ENCODE measurements at regions not wholly inside any gene's neighbourhood (a gene's known extent, or its start where the extent isn't known, plus 50 kb on each side); places are given as distances from the start of the nearest gene placed in this dataset.
A peak's percentile ranks its signal among the peaks of the same experiment; 100 is the strongest.

DNA sequence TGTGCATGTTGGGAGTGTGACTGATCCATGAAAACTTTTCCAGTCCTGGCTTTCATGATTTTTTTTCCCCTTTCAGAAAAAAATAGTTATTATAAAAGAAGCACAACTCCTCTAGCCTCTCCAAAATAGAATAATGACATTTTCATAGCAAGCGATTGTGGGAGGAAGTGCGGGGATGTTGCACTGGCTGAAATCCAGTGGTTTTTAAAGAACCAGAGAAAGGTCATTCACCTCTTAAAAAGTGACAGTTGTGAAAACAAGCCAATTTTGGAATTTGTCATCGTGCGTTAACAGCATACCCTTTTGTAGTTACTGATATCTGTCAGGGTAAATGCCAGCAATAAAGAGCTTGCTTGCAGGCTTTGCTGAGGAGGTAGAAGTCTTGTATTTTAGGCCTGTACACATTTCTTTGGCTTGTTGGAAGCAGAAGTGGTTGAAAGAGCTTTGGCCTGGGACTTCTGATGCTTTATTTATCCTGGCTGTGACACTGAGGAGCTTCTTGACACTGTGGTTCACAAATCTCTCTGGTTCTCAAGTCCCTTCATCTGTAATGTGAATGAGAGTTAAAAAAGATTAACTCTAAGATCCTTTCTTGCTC, 545.9 kb downstream of the REEP3 start:
- WGBS (ENCODE audit: low lambda C conversion rate) = 11% methylated on average over 4 of the region's 4 CpGs
- FAIRE-seq (no peak), ATAC-seq (no peak), DNase-seq (ENCODE audit: low spot score) (no peak)
- POLR2A ChIA-PET = no interaction called here
- Histone ChIP-seq H3K27me3 (ENCODE audit: control insufficient read depth in 1 of 2, insufficient read depth in 2 of 2, low read length in 2 of 2) (no peaks in the 10 kb centered on the region), H3K79me2 (ENCODE audit: insufficient read depth, low read length) (no peaks in the 10 kb centered on the region), H3K36me3 (replicated peaks in 1 of 2; ENCODE audit: control insufficient read depth in 1 of 2, insufficient read depth in 2 of 2, low read length in 2 of 2) (no peaks in the 10 kb centered on the region), H3K4me1 (ENCODE audit: insufficient read depth, low read length) (peaks cover 32% of the 10 kb centered on the region), H3K4me2 (ENCODE audit: low read depth, low read length) (peak overlapping the region; percentile 18; the same call in 1 of the 2 replicates), H2AFZ (ENCODE audit: low read length) (no peak overlapping the region), H3K9ac (ENCODE audit: insufficient read depth, low read depth, low read length) (no peak overlapping the region), H4K20me1 (ENCODE audit: insufficient read depth, low read length) (no peaks in the 10 kb centered on the region), H3K27ac (ENCODE audit: extremely low read length, insufficient read depth, low read length) (no peak overlapping the region), H3K9me3 (ENCODE audit: low read length) (no peaks in the 10 kb centered on the region), H3K4me3 (replicated peaks in 1 of 3; ENCODE audit: insufficient read depth in 1 of 3, low read depth in 2 of 3, low read length in 3 of 3) (no peak overlapping the region)
- intact Hi-C loops (cut with micrococcal nuclease; ENCODE audit: unreplicated experiment) = no loop called here
- TF ChIP-seq RXRB (CRISPR knock-in tag; IDR thresholded peaks at IDR 0.05; ENCODE audit: borderline replicate concordance) (peak; percentile 38; the same call in 1 of the 2 replicates), CCDC6 (CRISPR knock-in tag; IDR thresholded peaks at IDR 0.05) (no peak), KDM6A (CRISPR knock-in tag; IDR thresholded peaks at IDR 0.05; ENCODE audit: low read depth) (no peak), SIX4 (CRISPR knock-in tag; IDR thresholded peaks at IDR 0.05) (no peak), ZNF224 (CRISPR knock-in tag; IDR thresholded peaks at IDR 0.05) (no peak)
- in situ Hi-C loops (cut with HindIII; ENCODE audit: extremely low pct_ligation_motif_present, low pct_unique_long_range_greater_than_20kb) = no loop called here
- CTCF ChIA-PET (ENCODE audit: low intra/inter-chr PET ratio, low total read pairs) = no interaction called here
- no TSS peak for BruUV-seq (replicated peaks)

DNA sequence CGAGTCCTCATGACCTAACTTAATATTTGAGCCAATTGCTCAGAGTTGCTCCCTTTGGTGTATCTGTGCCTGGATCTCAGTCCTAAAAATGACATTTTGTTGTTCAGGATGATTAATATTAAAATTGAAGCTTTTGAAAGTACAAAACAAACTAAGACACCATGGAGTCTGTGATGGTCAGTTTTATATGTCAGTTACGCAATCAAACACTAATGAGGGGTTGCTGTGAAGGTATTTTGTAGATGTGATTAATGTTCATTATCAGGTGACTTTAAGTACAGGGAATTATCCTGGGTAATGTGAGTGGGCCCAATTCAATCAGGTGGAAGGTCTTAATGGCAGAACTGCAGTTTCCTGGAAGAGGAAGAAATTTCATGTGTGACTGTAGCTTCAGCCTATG, 546.7 kb downstream of the REEP3 start:
- H3K9me3 ChIP-seq (ENCODE audit: low read length) = no peaks in the 10 kb centered on the region
- no peak overlapping the region for H3K27ac ChIP-seq (ENCODE audit: extremely low read length, insufficient read depth, low read length)
- H3K36me3 ChIP-seq (replicated peaks in 1 of 2; ENCODE audit: control insufficient read depth in 1 of 2, insufficient read depth in 2 of 2, low read length in 2 of 2) = no peaks in the 10 kb centered on the region
- no peak for DNase-seq (ENCODE audit: low spot score)
- no peak overlapping the region for H2AFZ ChIP-seq (ENCODE audit: low read length)
- no peak overlapping the region for H3K4me3 ChIP-seq (replicated peaks in 1 of 3; ENCODE audit: insufficient read depth in 1 of 3, low read depth in 2 of 3, low read length in 3 of 3)
- TF ChIP-seq CEBPB (IDR thresholded peaks at IDR 0.05; ENCODE audit: borderline replicate concordance, low read depth, low read length) = peak; percentile 82
- TF ChIP-seq ZNF350 (CRISPR knock-in tag; IDR thresholded peaks at IDR 0.05; ENCODE audit: borderline replicate concordance, low read depth) = no peak
- no peak for TF ChIP-seq ZNF296 (CRISPR knock-in tag; conservative IDR thresholded peaks at IDR 0.05)
- TF ChIP-seq, protein P1, sequence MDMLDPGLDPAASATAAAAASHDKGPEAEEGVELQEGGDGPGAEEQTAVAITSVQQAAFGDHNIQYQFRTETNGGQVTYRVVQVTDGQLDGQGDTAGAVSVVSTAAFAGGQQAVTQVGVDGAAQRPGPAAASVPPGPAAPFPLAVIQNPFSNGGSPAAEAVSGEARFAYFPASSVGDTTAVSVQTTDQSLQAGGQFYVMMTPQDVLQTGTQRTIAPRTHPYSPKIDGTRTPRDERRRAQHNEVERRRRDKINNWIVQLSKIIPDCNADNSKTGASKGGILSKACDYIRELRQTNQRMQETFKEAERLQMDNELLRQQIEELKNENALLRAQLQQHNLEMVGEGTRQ (IDR thresholded peaks at IDR 0.05; ENCODE audit: low read depth, low read length) = no peak
- TF ChIP-seq, protein P1 (CRISPR knock-in tag; IDR thresholded peaks at IDR 0.05; ENCODE audit: borderline replicate concordance) = no peak
- no peak for TF ChIP-seq ZNF253 (CRISPR knock-in tag; IDR thresholded peaks at IDR 0.05; ENCODE audit: borderline replicate concordance)
- in situ Hi-C loops (cut with HindIII; ENCODE audit: extremely low pct_ligation_motif_present, low pct_unique_long_range_greater_than_20kb) = no loop called here
- CTCF ChIA-PET (ENCODE audit: low intra/inter-chr PET ratio, low total read pairs) = no interaction called here
- ATAC-seq = no peak
- no peaks in the 10 kb centered on the region for H4K20me1 ChIP-seq (ENCODE audit: insufficient read depth, low read length)
- intact Hi-C loops (cut with micrococcal nuclease; ENCODE audit: unreplicated experiment) = no loop called here
- H3K4me2 ChIP-seq (ENCODE audit: low read depth, low read length) = no peak overlapping the region
- H3K79me2 ChIP-seq (ENCODE audit: insufficient read depth, low read length) = no peaks in the 10 kb centered on the region
- no peak for FAIRE-seq
- no peaks in the 10 kb centered on the region for H3K27me3 ChIP-seq (ENCODE audit: control insufficient read depth in 1 of 2, insufficient read depth in 2 of 2, low read length in 2 of 2)
- H3K4me1 ChIP-seq (ENCODE audit: insufficient read depth, low read length) = peaks cover 24% of the 10 kb centered on the region
- POLR2A ChIA-PET = no interaction called here
- no TSS peak for BruUV-seq (replicated peaks)
- WGBS (ENCODE audit: low lambda C conversion rate) = 60% methylated on average over 2 of the region's 2 CpGs
- no peak overlapping the region for H3K9ac ChIP-seq (ENCODE audit: insufficient read depth, low read depth, low read length)

Data from HepG2 (cell line).